Gastroesophageal sphincter (tissue), 3 donors: ENCODE measurements at regions not wholly inside any gene's neighbourhood (a gene's known extent, or its start where the extent isn't known, plus 50 kb on each side); places are given as distances from the start of the nearest gene placed in this dataset.

Source experiments
- CTCF ChIP-seq, 4 experiments: fragments of 200-600 bp in 2 of 4; fragments of 450-650 bp in 2 of 4; sonication (generic) in 1 of 4; IDR thresholded peaks; one replicate each; pipeline ENCODE4 v1.5.1; 2017 to 2019; ENCODE audit warnings: antibody characterized with exemption in 4 of 4, mild to moderate bottlenecking in 2 of 4, moderate library complexity in 2 of 4
- EP300 ChIP-seq: sonication (generic); formaldehyde crosslinking; IDR thresholded peaks from one replicate; pipeline ENCODE4 v1.6.1; 2017; ENCODE audit warnings: antibody characterized with exemption, mild to moderate bottlenecking
- POLR2AphosphoS5 ChIP-seq: sonication (generic); formaldehyde crosslinking; IDR thresholded peaks from one replicate; pipeline ENCODE4 v1.6.1; 2017; ENCODE audit warnings: antibody characterized with exemption

DNA sequence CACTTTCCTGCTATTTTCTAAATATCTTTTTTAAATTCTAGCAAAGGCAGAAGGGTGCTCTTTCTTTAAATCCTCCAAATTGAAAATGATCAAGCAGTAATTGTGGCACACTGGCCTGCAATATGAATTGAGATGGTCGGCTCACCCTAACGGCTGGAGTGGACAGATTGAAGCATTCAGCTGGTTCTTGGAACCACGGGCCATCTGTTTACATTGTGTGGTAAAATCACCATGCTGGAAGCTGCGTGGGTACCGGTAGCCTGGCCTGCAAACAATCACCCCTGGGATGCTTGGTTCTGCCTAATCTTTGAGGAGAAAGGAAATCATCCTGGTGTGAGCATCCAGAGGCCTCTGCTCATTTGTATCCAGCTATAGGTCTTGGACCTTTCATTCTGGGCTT is 289.3 kb downstream of the ZNF608 start:
- TF ChIP-seq CTCF (IDR thresholded peaks at IDR 0.05), result no peak
- no peak for TF ChIP-seq EP300
- TF ChIP-seq POLR2AphosphoS5, result no peak
